OCI-LY3 (cell line): ENCODE measurements at regions not wholly inside any gene's neighbourhood (a gene's known extent, or its start where the extent isn't known, plus 50 kb on each side); places are given as distances from the start of the nearest gene placed in this dataset.

ENCODE experiments used
- H2AFZ ChIP-seq: fragments of 200-600, 300-600 bp; shearing (Covaris generic); 2 replicates; pipeline ENCODE4 v1.6.0; 2014; ENCODE audit warnings: antibody characterized with exemption, low read depth, low read length
- H3K27ac ChIP-seq: fragments of 200-600, 300-600 bp; sonication (generic); 2 replicates; pipeline ENCODE4 v1.5.1; 2014; ENCODE audit warnings: mild to moderate bottlenecking, low read length, moderate library complexity, mixed read lengths
- H3K27me3 ChIP-seq: fragments of 200-600, 300-600 bp; sonication (generic); 2 replicates; pipeline ENCODE4 v1.6.1; 2014; ENCODE audit warnings: low read depth, low read length, mixed read lengths
- H3K36me3 ChIP-seq: fragments of 200-600, 300-600 bp; sonication (generic); replicated peaks from 2 replicates; pipeline ENCODE3; 2014; ENCODE audit warnings: low read depth, low read length, mixed read lengths
- H3K4me1 ChIP-seq: fragments of 300-600, 200-600 bp; sonication (generic); 2 replicates; pipeline ENCODE4 v1.6.1; 2014; ENCODE audit warnings: low read length, mixed read lengths
- H3K4me2 ChIP-seq: fragments of 200-600, 300-600 bp; sonication (generic); 2 replicates; pipeline ENCODE4 v1.6.1; 2014; ENCODE audit warnings: low read length, mixed read lengths
- H3K4me3 ChIP-seq: fragments of 300-600, 200-600 bp; sonication (generic); 2 replicates; pipeline ENCODE4 v1.5.1; 2014; ENCODE audit warnings: antibody characterized with exemption, mild to moderate bottlenecking, low read length, moderate library complexity
- H3K79me2 ChIP-seq: fragments of 300-600, 200-600 bp; shearing (Covaris generic); 2 replicates; pipeline ENCODE4 v1.6.1; 2014; ENCODE audit warnings: mild to moderate bottlenecking, low read length, mixed read lengths
- H3K9ac ChIP-seq: fragments of 300-600, 200-600 bp; shearing (Covaris generic); 2 replicates; pipeline ENCODE4 v1.6.0; 2014; ENCODE audit warnings: mild to moderate bottlenecking, low read length, moderate library complexity
- H3K9me3 ChIP-seq: fragments of 200-600, 300-600 bp; shearing (Covaris generic); 2 replicates; pipeline ENCODE4 v1.6.1; 2014; ENCODE audit warnings: low read length, mixed read lengths; ENCODE audit not compliant: insufficient read depth
- H4K20me1 ChIP-seq: fragments of 200-600, 300-600 bp; sonication (generic); 2 replicates; pipeline ENCODE4 v1.6.1; 2016; ENCODE audit warnings: low read length, mixed read lengths; ENCODE audit not compliant: insufficient read depth
- CTCF ChIP-seq: fragments of 200-600, 300-600 bp; sonication (generic); IDR thresholded peaks from 2 replicates; pipeline ENCODE4 v1.5.1; 2014; ENCODE audit warnings: antibody characterized with exemption, low read length, low read depth
- EZH2phosphoT487 ChIP-seq: fragments of 200-600 bp; shearing (Covaris generic); IDR thresholded peaks from 2 replicates; pipeline ENCODE4 v1.6.1; 2018; ENCODE audit warnings: antibody characterized with exemption, mixed run types, low read depth

- Histone ChIP-seq H4K20me1 (no peaks in the 10 kb centered on the region), H3K4me2 (no peak overlapping the region), H3K4me3 (no peak overlapping the region), H3K36me3 (peaks cover 6% of the 10 kb centered on the region), H3K4me1 (peaks cover 15% of the 10 kb centered on the region), H3K27me3 (no peaks in the 10 kb centered on the region), H3K9me3 (peaks cover 19% of the 10 kb centered on the region; the same call in 1 of the 2 replicates), H3K79me2 (no peaks in the 10 kb centered on the region), H3K27ac (no peak overlapping the region), H2AFZ (no peak overlapping the region), H3K9ac (no peak overlapping the region)
- TF ChIP-seq EZH2phosphoT487 (no peak), CTCF (no peak)
Observed at GRCh38 chr13:100870898-100871297, 196.3 kb upstream of the TMTC4 start.

GRCh38 chr13:100860866-100861265 lies 186.3 kb upstream of the TMTC4 start:
- H3K79me2 ChIP-seq: no peaks in the 10 kb centered on the region
- no peaks in the 10 kb centered on the region for H3K36me3 ChIP-seq
- no peaks in the 10 kb centered on the region for H3K4me1 ChIP-seq
- peaks cover 5% of the 10 kb centered on the region; the same call in 1 of the 2 replicates for H3K9me3 ChIP-seq
- no peak for TF ChIP-seq CTCF
- no peak for TF ChIP-seq EZH2phosphoT487
- H3K27ac ChIP-seq: no peak overlapping the region
- H2AFZ ChIP-seq: no peak overlapping the region
- no peak overlapping the region for H3K4me2 ChIP-seq
- H3K4me3 ChIP-seq: no peak overlapping the region
- H3K27me3 ChIP-seq: no peaks in the 10 kb centered on the region
- H3K9ac ChIP-seq: no peak overlapping the region
- H4K20me1 ChIP-seq: no peaks in the 10 kb centered on the region

- H3K36me3 ChIP-seq: no peaks in the 10 kb centered on the region
- no peaks in the 10 kb centered on the region for H4K20me1 ChIP-seq
- H2AFZ ChIP-seq: no peak overlapping the region
- no peak overlapping the region for H3K27ac ChIP-seq
- H3K4me2 ChIP-seq: no peak overlapping the region
- TF ChIP-seq CTCF (no peak), EZH2phosphoT487 (no peak)
- H3K4me1 ChIP-seq: no peaks in the 10 kb centered on the region
- H3K9ac ChIP-seq: no peak overlapping the region
- no peak overlapping the region for H3K4me3 ChIP-seq
- H3K9me3 ChIP-seq: peaks cover 4% of the 10 kb centered on the region; the same call in 1 of the 2 replicates
- H3K79me2 ChIP-seq: no peaks in the 10 kb centered on the region
- no peaks in the 10 kb centered on the region for H3K27me3 ChIP-seq
Observed at GRCh38 chr13:100859861-100860260, 185.3 kb upstream of the TMTC4 start.

GRCh38 chr13:100855151-100855550 lies 180.6 kb upstream of the TMTC4 start:
- Histone ChIP-seq H3K9me3 (no peaks in the 10 kb centered on the region; the same call in 1 of the 2 replicates), H4K20me1 (no peaks in the 10 kb centered on the region), H3K4me3 (no peak overlapping the region), H3K4me1 (no peaks in the 10 kb centered on the region), H3K27me3 (no peaks in the 10 kb centered on the region; the same call in 1 of the 2 replicates), H3K79me2 (no peaks in the 10 kb centered on the region), H3K36me3 (no peaks in the 10 kb centered on the region), H3K27ac (no peak overlapping the region), H2AFZ (no peak overlapping the region), H3K4me2 (no peak overlapping the region), H3K9ac (no peak overlapping the region)
- TF ChIP-seq EZH2phosphoT487 (no peak), CTCF (no peak)
